Fibroblast of lung (primary cell): ENCODE measurements at regions not wholly inside any gene's neighbourhood (a gene's known extent, or its start where the extent isn't known, plus 50 kb on each side); places are given as distances from the start of the nearest gene placed in this dataset.

Experiments used
- DNase-seq, 2 donors: peaks; one replicate each; pipeline versions ENCODE4 v3.0.0 to v3.0.0-alpha.2; 2010; ENCODE audit warnings: low read depth in 2 of 2
- H2AFZ ChIP-seq: 2 replicates; pipeline ENCODE4 v1.5.1; 2012; ENCODE audit warnings: low read length, control low read depth, inconsistent platforms
- H3K27ac ChIP-seq: 2 replicates; pipeline ENCODE4 v1.5.1; 2011; ENCODE audit warnings: low read length, control low read depth; ENCODE audit not compliant: insufficient read depth
- H3K27me3 ChIP-seq: 2 replicates; pipeline ENCODE4 v1.5.1; 2011; ENCODE audit warnings: mild to moderate bottlenecking, low read length; ENCODE audit not compliant: control insufficient read depth, insufficient read depth
- H3K36me3 ChIP-seq: 2 replicates; pipeline ENCODE4 v1.5.1; 2011; ENCODE audit warnings: low read length; ENCODE audit not compliant: control insufficient read depth, insufficient read depth
- H3K4me1 ChIP-seq: 2 replicates; pipeline ENCODE4 v1.5.1; 2011; ENCODE audit warnings: low read length; ENCODE audit not compliant: control insufficient read depth, insufficient read depth; ENCODE audit errors: extremely low read depth
- H3K4me2 ChIP-seq: 2 replicates; pipeline ENCODE4 v1.5.1; 2011; ENCODE audit warnings: low read length, control low read depth; ENCODE audit not compliant: insufficient read depth; ENCODE audit errors: extremely low read depth
- H3K4me3 ChIP-seq, 4 experiments: fragments of 200-600 bp in 1 of 4; sonication (generic) in 1 of 4; replicated peaks in 1 of 4; 2 replicates each; pipeline ENCODE4 v1.5.1; 2011 to 2016; ENCODE audit warnings: low read length in 4 of 4, low read depth in 3 of 4, mild to moderate bottlenecking in 3 of 4, control low read depth in 2 of 4, inconsistent platforms in 1 of 4, mixed read lengths in 1 of 4; ENCODE audit not compliant: insufficient read depth in 1 of 4; ENCODE audit errors: control extremely low read depth in 1 of 4
- H3K79me2 ChIP-seq: 2 replicates; pipeline ENCODE4 v1.5.1; 2012; ENCODE audit warnings: mild to moderate bottlenecking, low read length, inconsistent platforms; ENCODE audit not compliant: control insufficient read depth, insufficient read depth
- H3K9ac ChIP-seq: 2 replicates; pipeline ENCODE4 v1.5.1; 2011; ENCODE audit warnings: mild to moderate bottlenecking, low read length, control low read depth; ENCODE audit not compliant: insufficient read depth
- H3K9me3 ChIP-seq: 2 replicates; pipeline ENCODE4 v1.5.1; 2012; ENCODE audit warnings: low read depth, low read length; ENCODE audit not compliant: control insufficient read depth, insufficient read depth
- H4K20me1 ChIP-seq: 2 replicates; pipeline ENCODE4 v1.5.1; 2011; ENCODE audit warnings: low read length; ENCODE audit not compliant: control insufficient read depth, insufficient read depth; ENCODE audit errors: extremely low read depth
- CTCF ChIP-seq, 2 donors: IDR thresholded peaks in 1 of 2; conservative IDR thresholded peaks in 1 of 2; 1 replicate in 1 of 2; 2 replicates in 1 of 2; pipeline ENCODE4 v1.5.1; 2011 to 2012; ENCODE audit warnings: low read length in 2 of 2, control low read depth in 1 of 2, inconsistent platforms in 1 of 2, low read depth in 1 of 2, mild to moderate bottlenecking in 1 of 2
- EZH2 ChIP-seq: IDR thresholded peaks from 2 replicates; pipeline ENCODE4 v1.5.1; 2012; ENCODE audit warnings: low read length, control low read depth, mild to moderate bottlenecking; ENCODE audit errors: missing control alignments

- no peaks in the 10 kb centered on the region for H3K9me3 ChIP-seq
- no peaks in the 10 kb centered on the region for H3K4me1 ChIP-seq
- H2AFZ ChIP-seq = no peak overlapping the region
- H3K79me2 ChIP-seq = no peaks in the 10 kb centered on the region
- no peak overlapping the region for H3K27ac ChIP-seq
- no peak overlapping the region for H3K9ac ChIP-seq
- H3K27me3 ChIP-seq = no peaks in the 10 kb centered on the region
- no peaks in the 10 kb centered on the region for H4K20me1 ChIP-seq
- no peak overlapping the region for H3K4me2 ChIP-seq
- no peak for DNase-seq
- no peaks in the 10 kb centered on the region for H3K36me3 ChIP-seq
- H3K4me3 ChIP-seq = no peak overlapping the region
- TF ChIP-seq EZH2 = no peak
- no peak for TF ChIP-seq CTCF (conservative IDR thresholded peaks at IDR 0.05 in 1 of 2, IDR thresholded peaks at IDR 0.05 in 1 of 2; ENCODE audit: low read depth in 1 of 2, low read length in 2 of 2)
These were observed 92.2 kb downstream of the C11orf91 start for GRCh38 chr11:33608386-33608785.

- Histone ChIP-seq H3K4me2 (no peak overlapping the region), H3K4me1 (no peaks in the 10 kb centered on the region), H3K4me3 (no peak overlapping the region), H3K9me3 (no peaks in the 10 kb centered on the region), H4K20me1 (no peaks in the 10 kb centered on the region), H3K79me2 (no peaks in the 10 kb centered on the region), H3K9ac (no peak overlapping the region), H3K36me3 (no peaks in the 10 kb centered on the region), H2AFZ (no peak overlapping the region), H3K27ac (no peak overlapping the region), H3K27me3 (no peaks in the 10 kb centered on the region)
- no peak for TF ChIP-seq CTCF (conservative IDR thresholded peaks at IDR 0.05 in 1 of 2, IDR thresholded peaks at IDR 0.05 in 1 of 2; ENCODE audit: low read depth in 1 of 2, low read length in 2 of 2)
- no peak for TF ChIP-seq EZH2
- DNase-seq = no peak
These were observed 93.9 kb downstream of the C11orf91 start for GRCh38 chr11:33606762-33607161.

GRCh38 chr11:33605703-33606102 lies 94.9 kb downstream of the C11orf91 start:
- no peak overlapping the region for H3K27ac ChIP-seq
- no peak overlapping the region for H3K4me2 ChIP-seq
- H3K79me2 ChIP-seq = no peaks in the 10 kb centered on the region
- H3K36me3 ChIP-seq = no peaks in the 10 kb centered on the region
- no peaks in the 10 kb centered on the region for H4K20me1 ChIP-seq
- TF ChIP-seq CTCF (conservative IDR thresholded peaks at IDR 0.05 in 1 of 2, IDR thresholded peaks at IDR 0.05 in 1 of 2; ENCODE audit: low read depth in 1 of 2, low read length in 2 of 2) (no peak), EZH2 (no peak)
- no peak overlapping the region for H3K9ac ChIP-seq
- no peak overlapping the region for H3K4me3 ChIP-seq
- no peak for DNase-seq
- no peaks in the 10 kb centered on the region for H3K27me3 ChIP-seq
- H2AFZ ChIP-seq = no peak overlapping the region
- no peaks in the 10 kb centered on the region for H3K4me1 ChIP-seq
- H3K9me3 ChIP-seq = no peaks in the 10 kb centered on the region
